Mesothelial cell of epicardium (in vitro differentiated cells): ENCODE measurements at regions not wholly inside any gene's neighbourhood (a gene's known extent, or its start where the extent isn't known, plus 50 kb on each side); places are given as distances from the start of the nearest gene placed in this dataset.

Experiments used
- DNase-seq, 2 experiments: peaks; one replicate each; pipeline ENCODE4 v3.0.0; 2021; ENCODE audit warnings: low spot score in 2 of 2; ENCODE audit not compliant: unreplicated experiment in 2 of 2
- H3K27ac Mint-ChIP-seq: 2 replicates; pipeline ENCODE4 v1.8.0; 2021; ENCODE audit warnings: mixed read lengths
- H3K27me3 Mint-ChIP-seq: 2 replicates; pipeline ENCODE4 v1.8.0; 2021; ENCODE audit warnings: low read depth, mixed read lengths
- H3K36me3 Mint-ChIP-seq: 2 replicates; pipeline ENCODE4 v1.8.0; 2021; ENCODE audit warnings: mixed read lengths
- H3K4me1 Mint-ChIP-seq: 2 replicates; pipeline ENCODE4 v1.8.0; 2021; ENCODE audit warnings: mixed read lengths
- H3K4me3 Mint-ChIP-seq: 2 replicates; pipeline ENCODE4 v1.8.0; 2021; ENCODE audit warnings: mild to moderate bottlenecking, moderate library complexity, mixed read lengths
- H3K9me3 Mint-ChIP-seq: 2 replicates; pipeline ENCODE4 v1.8.0; 2021; ENCODE audit warnings: mixed read lengths
- TF ChIP-seq, protein P1 (sequence below): fragments of 200-600 bp; sonication (generic); IDR thresholded peaks from one replicate; pipeline ENCODE4 v1.5.0; 2021; ENCODE audit warnings: antibody characterized with exemption; ENCODE audit not compliant: unreplicated experiment

DNA sequence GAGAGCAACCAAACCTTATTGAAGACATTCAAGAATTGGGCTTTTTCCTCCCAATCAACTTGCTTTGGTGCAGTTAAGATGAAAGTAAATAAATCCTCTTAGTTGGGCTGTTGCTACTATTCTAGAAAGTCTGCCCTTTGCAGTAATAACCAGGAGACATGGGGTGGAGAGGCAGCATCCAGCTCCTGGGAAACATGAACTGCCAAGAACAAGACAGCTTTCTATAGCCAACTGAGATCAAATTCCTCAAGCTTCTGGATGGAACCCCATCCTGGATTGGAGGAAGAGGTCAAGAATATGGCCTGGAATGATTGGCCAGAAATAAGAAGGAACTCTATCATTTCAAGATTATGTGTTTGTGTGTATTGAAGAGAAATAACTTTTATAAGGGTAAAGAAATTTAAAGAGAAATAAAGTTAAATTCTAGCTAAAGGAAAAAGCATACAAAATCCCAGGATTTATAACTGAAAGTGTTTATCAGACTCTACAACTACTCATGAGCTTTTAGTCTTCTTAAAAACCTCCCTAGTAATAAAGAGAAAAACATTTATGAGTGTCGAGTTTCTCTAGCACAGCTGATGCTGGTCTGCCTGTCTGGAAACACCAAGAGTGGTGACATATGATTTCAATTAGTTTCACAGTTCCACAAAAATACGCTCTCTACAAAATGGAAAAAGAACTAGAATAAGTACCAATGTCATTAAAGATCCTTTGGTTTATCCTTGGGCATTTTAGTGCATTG, 70.1 kb upstream of the COL1A2 start:
- Mint-ChIP-seq H3K27ac (peak overlapping the region; percentile 62), H3K4me3 (no peak overlapping the region), H3K9me3 (peaks cover 18% of the 10 kb centered on the region), H3K36me3 (peaks cover 13% of the 10 kb centered on the region), H3K27me3 (no peaks in the 10 kb centered on the region), H3K4me1 (peaks cover 4% of the 10 kb centered on the region)
- TF ChIP-seq, protein P1, sequence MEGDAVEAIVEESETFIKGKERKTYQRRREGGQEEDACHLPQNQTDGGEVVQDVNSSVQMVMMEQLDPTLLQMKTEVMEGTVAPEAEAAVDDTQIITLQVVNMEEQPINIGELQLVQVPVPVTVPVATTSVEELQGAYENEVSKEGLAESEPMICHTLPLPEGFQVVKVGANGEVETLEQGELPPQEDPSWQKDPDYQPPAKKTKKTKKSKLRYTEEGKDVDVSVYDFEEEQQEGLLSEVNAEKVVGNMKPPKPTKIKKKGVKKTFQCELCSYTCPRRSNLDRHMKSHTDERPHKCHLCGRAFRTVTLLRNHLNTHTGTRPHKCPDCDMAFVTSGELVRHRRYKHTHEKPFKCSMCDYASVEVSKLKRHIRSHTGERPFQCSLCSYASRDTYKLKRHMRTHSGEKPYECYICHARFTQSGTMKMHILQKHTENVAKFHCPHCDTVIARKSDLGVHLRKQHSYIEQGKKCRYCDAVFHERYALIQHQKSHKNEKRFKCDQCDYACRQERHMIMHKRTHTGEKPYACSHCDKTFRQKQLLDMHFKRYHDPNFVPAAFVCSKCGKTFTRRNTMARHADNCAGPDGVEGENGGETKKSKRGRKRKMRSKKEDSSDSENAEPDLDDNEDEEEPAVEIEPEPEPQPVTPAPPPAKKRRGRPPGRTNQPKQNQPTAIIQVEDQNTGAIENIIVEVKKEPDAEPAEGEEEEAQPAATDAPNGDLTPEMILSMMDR: no peak
- DNase-seq: no peak

DNA sequence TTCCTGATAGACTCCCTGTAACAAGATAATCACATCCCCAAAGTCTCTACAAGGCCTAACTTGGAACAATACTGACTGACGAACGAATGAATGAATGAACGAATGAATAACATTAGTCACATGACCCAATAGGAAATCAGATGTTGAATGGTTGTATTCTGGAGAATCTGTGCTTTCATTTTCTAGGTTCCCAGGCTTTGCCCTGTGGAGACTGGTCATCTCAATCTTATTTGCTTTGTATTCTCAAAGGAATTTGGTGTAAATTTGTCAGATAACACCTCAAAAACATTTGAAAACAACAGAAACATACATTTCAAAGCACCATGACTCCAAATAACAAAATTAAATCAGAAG, 69.6 kb upstream of the COL1A2 start:
- TF ChIP-seq, protein P1: no peak
- DNase-seq: no peak
- Mint-ChIP-seq H3K27ac (peak overlapping the region; percentile 62), H3K27me3 (no peaks in the 10 kb centered on the region), H3K4me3 (no peak overlapping the region), H3K36me3 (peaks cover 11% of the 10 kb centered on the region), H3K4me1 (peaks cover 4% of the 10 kb centered on the region), H3K9me3 (peaks cover 13% of the 10 kb centered on the region)

DNA sequence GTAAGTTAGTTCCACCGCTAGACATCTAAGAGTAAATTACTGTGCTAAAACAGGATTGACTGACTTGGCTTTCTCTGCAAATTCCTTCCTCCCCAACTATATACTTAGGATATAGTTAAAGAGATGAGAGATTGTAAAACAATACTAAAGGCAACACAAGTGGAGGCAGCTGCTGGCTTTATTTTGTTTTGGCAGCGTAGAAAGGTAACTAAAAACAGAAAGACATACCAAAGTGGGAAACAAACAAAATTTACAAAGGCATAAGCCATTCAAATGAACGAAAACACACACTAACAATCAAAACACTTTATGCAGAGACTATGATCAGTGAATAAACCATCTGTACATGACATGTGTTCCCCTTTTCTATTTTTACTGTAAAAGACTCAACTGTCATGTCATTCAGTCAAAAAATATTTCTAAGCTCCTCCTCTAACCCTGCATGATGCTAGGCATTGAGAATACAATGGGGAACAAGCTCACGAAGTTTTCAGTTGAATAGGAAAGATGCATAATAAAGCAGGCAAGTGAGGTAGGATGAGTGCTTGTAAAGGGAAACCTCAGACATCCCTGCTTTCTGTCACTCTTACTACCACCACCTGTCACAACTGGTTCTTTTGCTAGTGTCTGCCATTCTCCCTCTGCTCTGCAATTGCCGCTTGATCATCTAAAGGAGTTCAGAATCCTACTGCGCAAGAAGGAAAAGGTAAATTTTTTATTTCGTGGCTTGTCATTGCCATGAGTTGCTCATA, 64.2 kb upstream of the COL1A2 start:
- peaks cover 5% of the 10 kb centered on the region for H3K9me3 Mint-ChIP-seq
- H3K4me3 Mint-ChIP-seq: no peak overlapping the region
- H3K36me3 Mint-ChIP-seq: no peaks in the 10 kb centered on the region
- H3K27me3 Mint-ChIP-seq: no peaks in the 10 kb centered on the region
- peaks cover 4% of the 10 kb centered on the region for H3K4me1 Mint-ChIP-seq
- DNase-seq: no peak
- peak overlapping the region; percentile 32 for H3K27ac Mint-ChIP-seq
- TF ChIP-seq, protein P1: no peak

DNA sequence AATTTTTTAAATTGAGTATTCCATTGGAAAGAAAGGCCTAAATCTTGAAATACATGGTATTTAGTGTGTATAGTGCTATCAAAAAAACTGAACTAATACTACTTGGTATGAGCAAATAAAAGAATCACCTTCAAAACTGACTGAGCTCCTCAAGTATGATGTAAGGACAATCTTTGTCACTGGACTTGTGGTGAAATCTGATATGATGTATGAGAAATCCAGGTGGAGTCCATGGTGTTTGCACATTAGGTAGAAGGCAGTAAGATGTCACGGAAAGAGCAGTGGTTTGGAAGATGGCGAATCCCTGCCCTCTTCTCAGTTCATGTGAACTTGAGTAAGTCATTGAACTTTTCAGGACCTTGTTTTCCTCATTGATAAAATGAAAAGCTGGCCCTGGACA, 62.1 kb upstream of the COL1A2 start:
- H3K4me1 Mint-ChIP-seq: peaks cover 8% of the 10 kb centered on the region
- peaks cover 5% of the 10 kb centered on the region for H3K9me3 Mint-ChIP-seq
- H3K27me3 Mint-ChIP-seq: no peaks in the 10 kb centered on the region
- H3K4me3 Mint-ChIP-seq: no peak overlapping the region
- no peak overlapping the region for H3K27ac Mint-ChIP-seq
- TF ChIP-seq, protein P1: no peak
- DNase-seq: no peak
- no peaks in the 10 kb centered on the region for H3K36me3 Mint-ChIP-seq

DNA sequence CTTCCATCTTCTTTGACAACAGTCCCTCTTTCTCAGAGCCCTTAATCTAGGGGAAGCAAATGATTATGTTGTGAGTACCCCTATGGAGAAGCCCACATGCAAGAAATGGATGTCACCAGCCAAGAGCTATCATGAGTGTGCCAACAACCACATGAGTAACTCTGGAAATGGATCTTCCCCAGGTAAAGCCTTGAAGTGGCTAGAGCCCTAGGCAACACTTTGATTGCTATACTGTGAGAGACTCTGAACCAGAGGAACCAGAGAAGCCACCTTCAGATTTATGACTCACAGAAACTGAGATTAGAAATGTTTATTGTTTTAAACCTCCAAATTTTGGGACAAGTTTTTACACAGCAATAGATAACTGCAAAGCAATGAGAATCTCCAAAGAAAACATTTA, 60.9 kb upstream of the COL1A2 start:
- no peak for DNase-seq
- Mint-ChIP-seq H3K27ac (no peak overlapping the region), H3K27me3 (no peaks in the 10 kb centered on the region), H3K4me3 (no peak overlapping the region), H3K4me1 (peaks cover 19% of the 10 kb centered on the region), H3K36me3 (no peaks in the 10 kb centered on the region), H3K9me3 (peaks cover 5% of the 10 kb centered on the region)
- TF ChIP-seq, protein P1: no peak
